ENCODE measurements at regions not wholly inside any gene's neighbourhood (a gene's known extent, or its start where the extent isn't known, plus 50 kb on each side); places are given as distances from the start of the nearest gene placed in this dataset.
A peak's percentile ranks its signal among the peaks of the same experiment; 100 is the strongest.

DNA sequence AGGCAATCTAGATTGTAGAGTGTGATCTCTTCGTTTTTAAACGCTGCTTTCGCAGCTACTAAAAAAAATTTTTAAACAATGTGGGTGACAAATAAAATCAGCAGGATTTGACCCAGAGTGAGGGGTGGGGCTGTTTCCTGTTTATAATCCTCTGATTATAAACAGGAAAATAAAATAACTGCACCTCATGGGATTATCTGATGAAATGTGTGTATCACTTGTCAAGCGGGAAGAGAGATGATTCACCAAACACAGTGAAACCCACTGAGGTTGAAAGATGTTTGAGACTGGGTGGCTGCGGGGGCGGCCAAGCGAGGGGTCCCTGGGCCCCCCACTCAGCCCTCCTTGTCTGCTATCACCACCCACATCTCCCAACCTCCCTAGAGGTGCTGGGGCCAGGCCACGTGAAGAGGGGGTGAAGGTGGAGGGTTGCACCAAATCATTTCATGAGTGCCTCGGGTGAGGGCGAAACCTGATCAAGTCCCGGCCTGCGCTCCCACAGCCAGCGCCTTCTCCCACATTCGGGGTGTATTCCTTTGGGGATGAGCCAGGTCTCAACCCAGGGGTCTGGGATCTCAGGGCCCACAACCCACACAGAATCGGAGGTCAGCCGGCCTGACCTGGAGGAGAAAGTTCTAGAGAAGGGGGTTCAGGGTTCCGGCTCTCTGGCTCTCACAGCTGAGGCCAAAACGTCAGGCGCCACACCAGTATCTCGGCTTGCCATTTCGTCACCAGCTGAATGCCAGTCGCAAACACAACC lies 212.5 kb downstream of the BMP7 start:
- DNase-seq (ENCODE audit: low read depth, low spot score), result no peak

DNA sequence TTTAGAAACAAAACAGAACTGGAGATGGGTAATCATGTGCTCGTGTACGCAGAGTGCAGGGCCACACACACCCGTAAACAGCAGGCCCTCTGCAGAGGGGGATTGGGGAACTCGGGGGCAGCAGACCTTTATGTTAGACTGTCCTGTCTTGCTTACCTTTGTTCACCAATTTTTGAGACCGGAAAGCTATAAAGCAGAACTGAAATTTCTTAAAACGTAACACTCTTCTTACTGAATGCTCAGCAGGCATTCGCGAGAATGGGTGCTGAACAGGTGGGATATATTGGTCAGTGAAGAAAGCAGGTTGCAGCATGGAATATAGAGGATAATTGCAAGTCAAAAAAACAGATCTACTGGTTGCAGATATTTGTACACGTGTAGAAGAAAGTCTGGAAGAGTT lies 211.1 kb downstream of the BMP7 start:
- DNase-seq (ENCODE audit: low read depth, low spot score), result no peak

DNA sequence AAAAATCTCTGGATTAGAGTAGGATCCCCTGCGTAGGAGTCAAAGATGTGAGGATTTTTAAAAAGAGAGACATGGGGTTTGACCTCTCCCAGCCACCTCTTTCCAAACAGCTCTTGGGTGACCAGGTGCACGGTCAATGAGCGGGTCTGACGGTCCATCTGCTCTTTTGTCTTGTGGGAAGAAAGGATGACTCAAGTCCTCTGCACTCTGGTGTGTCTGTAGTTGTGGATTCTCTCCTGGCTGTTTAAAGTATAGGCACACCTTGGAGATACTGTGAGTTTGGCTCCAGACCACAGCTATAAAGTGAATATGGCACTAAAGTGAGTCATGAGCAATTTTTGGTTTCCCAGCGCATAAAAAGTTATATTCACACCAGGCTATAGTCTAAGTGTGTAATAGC lies 209.8 kb downstream of the BMP7 start:
- no peak for DNase-seq (ENCODE audit: low read depth, low spot score)

DNA sequence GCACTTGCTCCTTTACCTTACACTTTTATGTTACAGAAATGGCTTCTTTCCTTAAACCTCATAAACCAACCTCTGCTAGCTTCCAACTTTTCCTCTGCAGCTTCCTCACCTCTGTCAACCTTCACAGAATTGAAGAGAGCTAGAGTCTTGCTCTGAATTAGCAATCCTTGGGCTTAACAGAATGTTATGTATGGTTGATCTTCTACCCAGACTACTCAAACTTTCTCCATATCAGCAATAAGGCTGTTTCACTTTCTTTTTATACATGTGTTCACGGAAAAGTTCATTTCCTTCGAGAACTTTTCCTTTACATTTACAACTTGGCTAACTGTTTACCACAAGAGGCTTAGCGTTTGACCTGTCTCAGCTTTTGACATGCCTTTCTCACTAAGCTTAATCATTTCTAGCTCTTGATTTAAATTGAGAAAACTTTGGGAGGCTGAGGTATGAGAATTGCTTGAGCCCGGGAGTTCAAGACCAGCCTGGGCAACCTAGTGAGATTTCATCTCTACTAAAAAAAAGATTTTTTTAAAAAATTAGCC lies 207.3 kb downstream of the BMP7 start:
- DNase-seq (ENCODE audit: low read depth, low spot score), result no peak

DNA sequence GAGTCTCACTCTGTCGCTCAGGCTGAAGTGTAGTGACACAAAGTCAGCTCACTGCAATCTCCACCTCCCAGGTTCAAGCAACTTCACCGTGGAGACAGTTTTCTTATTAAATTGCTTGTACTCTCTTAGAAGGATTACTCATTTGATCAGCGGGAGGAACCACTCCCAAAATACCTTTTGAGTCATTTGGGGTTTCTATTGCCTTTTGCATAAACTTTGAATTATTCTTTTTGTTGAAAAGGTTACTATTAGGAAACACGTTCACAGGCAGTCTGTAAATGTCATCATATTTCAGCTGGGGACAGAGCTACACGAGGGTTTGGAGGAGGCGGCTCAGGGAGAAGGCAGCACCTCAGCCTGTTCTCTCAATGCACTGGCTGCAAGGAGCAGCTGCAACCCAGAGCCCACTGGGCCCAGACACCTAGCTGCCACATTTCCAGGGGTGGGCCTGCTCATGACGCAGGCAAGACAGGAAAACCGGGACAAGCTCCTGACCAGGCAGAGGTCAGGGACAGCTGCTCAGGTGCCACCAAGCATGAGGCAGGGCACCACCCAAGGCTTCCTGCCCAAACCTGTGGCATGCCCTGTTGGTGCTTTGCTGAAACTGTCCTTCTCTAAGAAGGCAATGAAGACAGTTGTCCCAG lies 205.9 kb downstream of the BMP7 start:
- DNase-seq (ENCODE audit: low read depth, low spot score), result no peak

DNA sequence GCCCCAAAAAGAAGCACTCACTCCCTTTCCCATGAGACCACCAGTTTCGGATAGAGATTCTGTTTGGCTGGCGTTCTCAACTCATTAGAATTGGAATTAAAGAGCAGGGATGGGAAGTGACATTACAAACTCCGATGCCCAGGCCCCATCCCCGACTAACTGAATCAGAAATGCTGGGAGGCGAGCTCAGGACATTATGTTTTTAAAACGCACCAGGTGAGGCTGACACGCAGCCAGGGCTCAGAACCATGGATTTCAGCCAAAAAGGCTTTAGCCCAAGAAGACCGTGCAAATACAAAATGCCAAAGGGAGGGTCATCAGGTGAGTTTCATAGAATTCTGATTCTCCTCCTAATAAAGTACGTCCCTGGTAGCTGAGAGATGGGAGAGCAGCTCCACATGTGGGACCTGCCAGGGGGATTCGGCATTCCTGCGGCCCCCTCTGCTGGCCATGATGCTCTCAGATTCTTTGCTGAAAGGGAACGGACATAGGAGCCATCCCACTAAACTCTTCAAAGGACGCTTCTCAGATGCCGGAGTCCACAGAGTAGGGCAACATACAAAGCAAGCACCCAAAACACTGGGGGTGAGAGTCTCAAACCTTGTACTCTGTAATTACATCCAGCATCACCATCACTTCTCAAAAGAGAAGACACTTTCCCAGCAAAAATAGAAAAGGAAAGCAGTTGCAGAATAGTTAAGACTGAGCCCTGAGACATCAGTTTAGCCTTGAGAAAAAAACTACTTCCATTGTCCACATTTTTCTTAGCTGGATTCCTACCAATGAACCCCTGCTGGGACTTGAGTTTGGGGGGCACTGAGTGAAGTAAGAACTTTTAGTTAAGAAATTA lies 205.2 kb downstream of the BMP7 start:
- peak; percentile 69 for DNase-seq (ENCODE audit: low read depth, low spot score)

DNA sequence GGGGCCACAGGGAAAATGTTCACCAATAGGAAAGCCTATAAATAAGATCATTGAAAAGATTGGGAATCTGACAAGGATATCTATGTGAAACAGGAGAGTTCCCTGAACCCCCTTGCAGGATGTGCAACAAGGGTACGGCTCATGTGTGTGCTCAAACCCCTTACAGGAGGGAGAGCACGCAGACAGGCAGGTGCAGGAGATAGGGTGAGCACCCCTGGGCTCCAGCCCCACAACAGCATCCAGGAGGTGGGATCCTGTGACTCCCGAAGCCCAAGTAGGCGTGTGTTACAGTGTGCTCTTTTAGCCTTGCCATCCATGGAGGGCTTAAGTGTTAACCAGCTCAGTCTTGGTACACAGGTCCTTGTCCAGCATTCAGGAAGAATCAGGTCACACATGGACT lies 204.2 kb downstream of the BMP7 start:
- no peak for DNase-seq (ENCODE audit: low read depth, low spot score)

DNA sequence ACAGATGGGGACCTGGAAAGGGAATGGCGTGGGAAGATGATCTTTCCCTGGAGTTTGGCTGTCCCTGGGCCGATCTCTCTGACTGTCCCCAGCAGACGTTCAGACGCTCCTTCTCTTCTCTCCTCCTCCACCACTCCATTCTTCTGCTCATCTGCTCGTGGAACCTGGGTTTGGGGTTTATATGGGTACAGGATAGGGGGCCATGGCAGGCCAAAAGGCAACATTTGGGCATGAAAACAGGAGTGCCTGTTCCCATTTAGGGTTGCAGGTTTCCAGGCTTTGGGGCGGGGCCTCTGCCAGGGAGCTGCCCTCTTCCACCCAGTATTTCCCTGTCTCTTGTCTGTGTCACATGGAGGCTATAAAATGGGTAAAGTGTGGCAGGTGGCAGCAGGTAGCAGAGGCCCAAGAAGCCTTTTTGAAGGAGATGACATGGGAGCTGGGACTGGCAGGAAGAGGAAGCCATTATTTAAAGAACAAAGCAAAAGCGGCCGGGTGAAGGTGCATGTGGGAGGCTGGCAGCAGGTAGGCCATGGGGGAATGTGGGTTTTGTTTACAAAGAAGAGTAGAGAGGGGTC lies 203.7 kb downstream of the BMP7 start:
- DNase-seq (ENCODE audit: low read depth, low spot score), result no peak

DNA sequence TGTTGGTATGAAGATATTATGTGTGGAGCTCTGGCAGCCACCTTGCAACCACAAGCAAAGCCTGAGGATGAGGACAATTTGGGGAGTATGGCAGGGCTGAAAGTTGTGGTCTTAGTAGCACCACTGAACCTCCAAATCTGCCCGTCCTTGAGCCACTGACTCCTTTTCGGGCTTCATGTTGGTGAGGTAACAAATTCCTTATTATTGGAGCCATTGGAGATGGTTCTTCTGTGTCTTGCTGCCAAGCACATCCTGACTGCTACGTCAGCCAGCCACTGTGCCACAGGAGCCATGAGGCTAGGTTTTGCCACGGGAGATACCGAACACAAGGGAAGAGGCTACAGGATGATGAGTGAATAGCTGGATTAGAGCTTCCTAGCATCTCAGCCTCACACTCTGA lies 201.6 kb downstream of the BMP7 start:
- no peak for DNase-seq (ENCODE audit: low read depth, low spot score)

DNA sequence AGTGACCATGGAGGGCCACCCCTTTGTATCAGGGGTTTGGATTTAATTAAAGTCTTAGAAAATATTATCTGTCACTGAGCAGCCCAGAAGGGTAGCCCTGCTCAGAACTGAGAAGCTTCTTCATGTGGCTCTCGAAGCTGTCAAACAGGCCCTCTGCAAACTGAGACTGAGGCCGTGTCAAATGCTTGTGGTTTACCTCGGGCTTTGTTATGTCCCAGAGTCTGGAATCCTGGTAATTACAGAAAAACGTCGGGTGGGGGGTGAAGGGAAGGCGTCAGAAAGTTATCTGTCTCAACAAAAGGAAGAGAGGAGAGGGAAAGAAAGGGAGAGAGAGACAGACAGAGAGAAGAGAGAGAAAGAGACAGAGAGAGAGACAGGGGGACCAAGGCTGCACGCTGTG lies 200.8 kb downstream of the BMP7 start:
- peak; percentile 80 for DNase-seq (ENCODE audit: low read depth, low spot score)

DNA sequence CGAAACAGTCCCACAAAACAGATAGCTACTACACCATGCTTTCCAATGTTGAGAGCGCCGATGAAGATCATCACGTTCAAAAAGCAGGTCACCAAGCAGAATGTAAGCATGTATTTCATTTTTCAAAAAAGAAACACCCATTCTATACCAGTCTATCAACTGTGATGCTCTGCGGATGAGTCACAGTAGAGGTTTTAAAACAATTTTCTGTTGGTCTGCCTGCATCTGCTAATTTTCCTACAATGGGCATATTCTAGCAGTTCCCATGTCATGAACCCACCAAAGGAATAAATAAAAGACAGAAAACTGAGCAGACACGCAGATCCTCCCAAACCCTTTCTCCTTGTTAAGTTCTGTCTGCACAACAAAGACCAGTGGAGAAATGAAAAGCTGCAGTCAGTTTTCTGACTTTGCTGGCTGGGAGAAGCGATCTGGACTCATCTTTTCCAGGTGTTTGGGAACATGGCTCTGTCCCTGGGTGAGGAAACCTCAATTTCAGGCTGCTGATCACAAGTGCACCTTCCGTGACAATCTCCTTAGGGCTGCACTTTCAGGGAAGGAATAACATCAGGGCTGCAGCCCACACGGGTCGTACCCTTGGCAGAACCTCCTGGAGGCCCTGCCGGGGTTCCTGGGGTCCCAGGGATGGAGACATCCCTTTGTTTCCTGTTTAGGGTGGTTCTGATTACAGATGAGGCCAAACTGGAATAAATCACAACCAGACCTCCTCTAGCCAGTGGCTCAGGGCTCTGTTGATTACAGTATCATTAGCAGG lies 200.1 kb downstream of the BMP7 start:
- peak; percentile 57 for DNase-seq (ENCODE audit: low read depth, low spot score)

DNA sequence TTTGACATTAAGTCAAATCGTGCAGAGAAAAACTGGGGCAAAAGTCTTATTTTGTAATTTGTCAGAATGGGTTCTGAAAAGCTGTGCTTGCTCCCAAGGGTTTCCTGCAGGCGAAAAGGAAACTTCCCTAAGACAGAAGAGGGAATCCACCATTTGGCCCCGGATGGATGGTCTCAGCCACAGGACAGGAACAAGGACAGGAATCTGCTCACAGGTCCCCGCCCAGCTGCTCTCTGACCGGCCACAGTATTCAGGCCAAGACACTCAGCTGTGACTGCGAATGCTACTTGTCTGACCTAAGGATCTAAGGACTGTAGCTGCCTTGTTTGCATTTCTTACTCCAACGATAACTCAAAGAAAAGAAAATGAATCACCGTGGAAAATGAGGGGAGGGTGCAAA lies 197.0 kb downstream of the BMP7 start:
- DNase-seq (ENCODE audit: low read depth, low spot score), result no peak

DNA sequence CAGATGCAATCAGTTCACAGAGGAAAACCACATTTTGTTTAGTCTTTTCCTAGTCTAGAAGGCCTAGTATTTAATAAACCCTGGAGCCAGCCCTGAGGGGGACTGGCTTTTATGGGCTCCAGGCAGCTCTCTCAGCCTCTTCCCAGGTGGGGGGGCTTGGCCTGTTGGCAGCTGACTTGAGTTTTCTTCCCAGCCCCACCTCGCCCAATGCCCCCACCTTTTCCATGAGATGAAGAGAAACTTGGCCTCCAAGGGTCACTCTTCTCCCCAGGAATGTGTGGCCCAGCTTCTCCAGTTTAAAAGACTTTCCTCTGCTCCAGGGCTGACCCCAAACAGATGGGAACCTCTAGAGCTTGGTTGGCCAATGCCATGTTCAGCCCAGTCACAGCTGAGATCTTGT lies 196.1 kb downstream of the BMP7 start:
- no peak for DNase-seq (ENCODE audit: low read depth, low spot score)

DNA sequence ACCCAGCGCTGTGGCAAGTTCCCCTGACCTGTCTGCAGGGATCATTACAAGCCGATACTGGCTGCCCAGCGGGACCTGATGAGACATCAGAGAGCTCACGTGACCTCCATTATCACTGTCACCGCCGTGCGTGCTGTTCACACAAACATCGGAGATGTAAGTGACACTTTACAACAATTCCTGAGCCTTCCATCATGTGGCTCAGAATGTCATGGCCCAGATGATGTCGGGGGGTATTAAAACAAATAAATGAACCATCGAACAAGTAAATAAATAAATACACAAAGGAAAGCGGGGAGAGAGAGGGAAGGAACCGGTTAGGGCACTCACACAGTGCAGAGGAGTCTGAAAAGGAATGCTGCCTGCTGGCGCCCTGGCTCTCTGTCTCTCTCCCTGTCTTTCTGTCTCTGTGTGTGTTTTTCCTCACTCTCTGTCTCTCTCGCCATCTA lies 195.1 kb downstream of the BMP7 start:
- DNase-seq (ENCODE audit: low read depth, low spot score), result no peak

DNA sequence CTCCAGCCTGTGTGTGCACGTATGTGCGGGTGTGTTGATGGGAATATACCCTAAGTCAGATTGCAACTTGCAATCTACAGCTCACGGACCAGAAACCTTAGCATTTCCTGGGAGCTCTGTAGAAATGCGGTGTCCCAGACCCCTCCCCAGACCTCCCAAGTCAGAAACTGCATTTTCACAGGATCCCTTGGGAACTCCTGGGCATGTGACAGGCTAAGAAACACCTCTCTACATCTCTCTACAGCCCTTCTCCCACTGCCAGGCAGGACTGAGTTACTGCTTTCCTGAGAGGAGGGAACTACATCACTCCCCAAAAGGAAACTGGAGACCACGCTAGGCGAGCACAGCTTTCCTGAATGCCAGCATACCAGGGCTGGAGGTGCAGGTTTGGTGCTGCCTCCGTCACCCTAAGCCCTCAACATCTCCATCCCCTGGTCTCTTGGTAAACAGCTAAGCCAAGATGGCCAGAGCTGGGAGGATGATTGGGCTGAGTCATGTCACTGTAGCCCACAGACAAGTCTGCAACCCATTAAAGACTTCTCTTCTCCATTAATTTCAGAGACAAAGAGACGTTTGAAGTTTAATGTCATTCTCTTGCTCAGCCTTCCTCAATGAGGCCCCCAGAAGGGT lies 194.4 kb downstream of the BMP7 start:
- no peak for DNase-seq (ENCODE audit: low read depth, low spot score)

DNA sequence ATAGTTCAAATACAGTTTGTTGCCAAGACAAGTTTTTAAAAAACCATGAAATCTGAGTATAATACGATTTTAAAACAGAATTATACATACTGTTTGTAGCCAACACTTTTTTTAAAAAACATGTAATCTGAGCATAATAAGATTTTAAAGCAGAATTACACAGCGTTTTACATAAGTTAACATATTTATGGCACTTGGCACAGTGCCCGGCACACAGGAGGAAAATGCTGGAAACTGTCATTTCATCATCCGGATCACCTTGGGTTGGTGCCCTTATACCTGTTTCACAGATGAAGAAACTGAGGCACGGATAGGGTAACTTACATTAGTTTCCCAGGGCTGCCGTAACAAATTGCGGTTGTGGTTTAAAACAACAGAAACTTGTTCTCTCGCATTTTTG lies 193.0 kb downstream of the BMP7 start:
- no peak for DNase-seq (ENCODE audit: low read depth, low spot score)

DNA sequence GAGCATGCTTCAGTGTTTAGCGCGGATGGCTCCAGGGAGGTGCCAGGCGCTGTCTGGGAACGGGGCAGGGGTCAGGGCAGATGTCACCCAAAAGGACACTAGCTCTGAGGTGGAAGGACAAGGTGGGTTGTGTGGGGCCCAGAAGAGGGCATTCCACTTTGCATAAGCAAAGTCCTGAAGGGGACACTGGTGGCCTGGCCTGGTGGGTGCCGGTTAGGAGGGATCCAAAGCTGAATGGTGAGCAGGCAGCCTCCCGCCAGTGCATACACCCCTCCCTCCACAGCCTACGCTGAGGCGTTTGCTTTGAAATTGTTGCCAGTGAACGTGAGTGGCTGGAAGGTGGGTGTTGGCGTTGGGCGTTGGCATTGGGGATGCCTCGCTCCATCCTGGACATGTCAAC lies 192.1 kb downstream of the BMP7 start:
- DNase-seq (ENCODE audit: low read depth, low spot score), result no peak

DNA sequence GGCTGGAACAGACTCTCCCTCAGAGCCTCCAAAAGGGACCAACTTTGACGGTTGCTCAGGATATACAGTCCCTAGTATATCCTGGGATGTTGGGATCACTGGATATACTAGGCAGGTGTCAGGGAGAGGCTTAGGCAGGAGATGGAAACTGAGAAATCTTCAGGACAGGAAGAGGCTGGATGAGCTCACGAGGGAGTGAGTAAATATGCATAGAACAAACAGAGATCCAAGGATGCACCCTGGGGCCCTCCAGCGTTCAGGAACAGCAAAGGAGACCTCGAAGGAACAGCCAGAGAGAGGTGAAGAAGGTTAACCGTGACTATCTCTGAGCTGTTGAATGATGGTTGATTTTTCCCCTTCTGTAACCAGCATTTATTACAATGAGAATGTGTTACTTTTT lies 191.3 kb downstream of the BMP7 start:
- DNase-seq (ENCODE audit: low read depth, low spot score), result no peak

DNA sequence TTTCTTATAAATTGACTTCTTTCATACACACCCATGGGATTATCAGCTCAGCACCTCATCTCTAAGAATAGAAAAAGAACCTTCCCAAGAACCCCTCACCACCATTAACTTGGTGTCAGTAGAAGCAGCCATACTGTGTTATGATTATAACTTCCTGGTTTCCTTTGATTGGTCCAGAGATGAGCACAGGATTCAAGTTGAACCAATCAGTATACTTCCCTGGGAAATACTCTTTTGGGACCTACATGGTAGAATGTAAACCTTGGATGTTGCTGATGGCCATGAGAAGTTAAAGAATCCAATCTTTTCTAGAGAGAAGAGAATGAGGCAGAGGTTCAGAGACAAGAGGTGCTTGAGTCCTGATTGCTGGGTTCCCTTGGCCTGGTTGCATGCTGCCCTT lies 190.8 kb downstream of the BMP7 start:
- DNase-seq (ENCODE audit: low read depth, low spot score), result no peak

DNA sequence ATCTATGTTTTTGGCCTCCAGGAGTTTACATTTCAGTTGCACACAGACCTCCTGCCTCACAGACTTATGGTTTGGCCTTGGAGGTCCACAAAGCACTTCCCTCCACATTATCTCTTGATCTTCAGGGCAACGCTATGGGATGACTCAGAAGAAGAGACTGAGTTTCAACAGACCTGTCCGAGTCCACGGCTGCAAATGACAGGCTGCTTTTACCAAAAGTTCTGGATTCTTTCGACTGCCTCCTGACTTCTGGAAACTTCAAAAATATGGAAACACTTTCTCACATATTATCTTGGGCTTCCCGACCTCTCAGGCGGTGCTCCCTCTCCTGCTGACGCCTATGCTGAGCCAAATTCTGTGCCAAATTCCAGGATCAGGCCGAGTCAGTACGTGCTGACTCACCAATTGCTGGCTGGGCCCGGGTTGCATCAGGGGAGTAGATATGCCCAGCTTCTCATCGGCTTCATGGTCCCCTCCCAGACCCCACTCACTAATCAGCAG lies 190.2 kb downstream of the BMP7 start:
- DNase-seq (ENCODE audit: low read depth, low spot score), result peak; percentile 62

DNA sequence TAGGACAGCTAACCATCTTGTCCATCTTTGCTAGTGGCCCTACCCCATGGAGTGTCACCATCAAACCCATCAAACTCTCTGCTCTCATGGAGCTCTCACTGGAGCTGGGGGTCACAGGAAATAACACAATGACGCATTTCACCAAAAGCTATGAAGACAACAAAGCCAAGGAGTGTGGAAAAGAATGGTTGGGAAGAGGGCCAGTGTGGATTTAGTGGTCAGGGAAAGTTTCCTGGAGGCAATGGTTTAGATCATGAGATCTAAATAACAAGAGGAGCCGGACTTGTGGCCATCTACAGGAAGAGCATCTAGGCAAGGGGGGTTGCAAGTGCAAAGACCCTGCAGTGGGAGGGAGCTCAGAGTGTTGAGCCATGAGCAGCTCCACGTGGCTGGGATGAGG lies 189.5 kb downstream of the BMP7 start:
- DNase-seq (ENCODE audit: low read depth, low spot score), result no peak

All from astrocyte of the hippocampus (primary cell).